ENCODE measurements at regions not wholly inside any gene's neighbourhood (a gene's known extent, or its start where the extent isn't known, plus 50 kb on each side); places are given as distances from the start of the nearest gene placed in this dataset.

- no peak for TF ChIP-seq CTCF (IDR thresholded peaks at IDR 0.05)
- TF ChIP-seq POLR2A (IDR thresholded peaks at IDR 0.05) = no peak
These were observed 138.8 kb downstream of the EDN3 start for GRCh38 chr20:59439243-59439642.

Measured in Peyer's patch (tissue), 4 donors.